ENCODE measurements at regions not wholly inside any gene's neighbourhood (a gene's known extent, or its start where the extent isn't known, plus 50 kb on each side); places are given as distances from the start of the nearest gene placed in this dataset.
"Not testable (repeated sequence)": the region's sequence is repeated elsewhere in the genome, so short reads cannot be mapped to it uniquely, and the experiment has no call there.

- DNase-seq (ENCODE audit: low read depth in 1 of 2, low spot score in 2 of 2); H2AK5ac ChIP-seq (ENCODE audit: low read depth, low read length); FAIRE-seq; H3K36me3 ChIP-seq (ENCODE audit: control insufficient read depth in 2 of 4, insufficient read depth in 4 of 4, low read length in 3 of 4); H3K4ac ChIP-seq (replicated peaks; ENCODE audit: insufficient read length, low read depth, low read length); H3K18ac ChIP-seq (ENCODE audit: extremely low read depth, low read length); H2BK120ac ChIP-seq (replicated peaks; ENCODE audit: low read depth, low read length); H3K4me3 ChIP-seq (ENCODE audit: extremely low read depth in 1 of 4, insufficient read depth in 2 of 4, low read depth in 3 of 4, low read length in 4 of 4); H3K23ac ChIP-seq (ENCODE audit: insufficient read length); H3K56ac ChIP-seq (replicated peaks; ENCODE audit: insufficient read length, low read depth, low read length); H3K14ac ChIP-seq (ENCODE audit: insufficient read length); H3K9me3 ChIP-seq (ENCODE audit: insufficient read depth in 2 of 2, low read depth in 1 of 2, low read length in 1 of 2); H2BK20ac ChIP-seq (ENCODE audit: low read length); H2BK15ac ChIP-seq (ENCODE audit: low read length); H3K79me2 ChIP-seq (ENCODE audit: control insufficient read depth in 1 of 2, insufficient read depth in 2 of 2, low read length in 2 of 2); H3K9ac ChIP-seq (replicated peaks in 1 of 4; ENCODE audit: extremely low read depth in 1 of 4, low read depth in 3 of 4, low read length in 3 of 4); H2BK5ac ChIP-seq (ENCODE audit: low read depth, low read length); H3K4me2 ChIP-seq (ENCODE audit: insufficient read depth in 1 of 2, low read depth in 2 of 2, low read length in 2 of 2); H4K20me1 ChIP-seq (replicated peaks in 1 of 2; ENCODE audit: control insufficient read depth in 1 of 2, insufficient read depth in 2 of 2, low read length in 2 of 2); H4K5ac ChIP-seq (ENCODE audit: insufficient read length, low read depth, low read length); CTCF ChIA-PET (ENCODE audit: partially characterized antibody); H3K79me1 ChIP-seq (ENCODE audit: low read depth, low read length); H4K8ac ChIP-seq (ENCODE audit: extremely low read depth, insufficient read depth, low read length); H2BK12ac ChIP-seq (ENCODE audit: low read depth, low read length); H3K23me2 ChIP-seq (ENCODE audit: low read depth, low read length); H4K91ac ChIP-seq (replicated peaks; ENCODE audit: insufficient read length, low read length); H3K27me3 ChIP-seq (replicated peaks in 1 of 4; ENCODE audit: control insufficient read depth in 3 of 4, extremely low read depth in 1 of 4, insufficient read depth in 3 of 4, low read length in 3 of 4); H3K27ac ChIP-seq (ENCODE audit: low read depth, low read length); H2AFZ ChIP-seq (ENCODE audit: low read length); POLR2A ChIA-PET (ENCODE audit: partially characterized antibody); H3K4me1 ChIP-seq (replicated peaks in 1 of 4; ENCODE audit: control insufficient read depth in 3 of 4, insufficient read depth in 4 of 4, low read length in 3 of 4): not testable (repeated sequence)
- WGBS, 2 experiments (ENCODE audit: extremely low coverage in 1 of 2, insufficient coverage in 1 of 2, insufficient read length in 1 of 2, insufficient replicate concordance in 2 of 2, low coverage in 1 of 2, low lambda C conversion rate in 2 of 2, missing lambda C conversion rate in 1 of 2): 88% methylated on average over 1 of the region's 1 CpG; no CpG with 5 or more reads in 1 of the 2 experiments
Measured at GRCh38 chr12:9473638-9474037, 134.1 kb downstream of the KLRB1 start.

GRCh38 chr12:9471501-9471900 is 136.2 kb downstream of the KLRB1 start:
- H3K9me3 ChIP-seq (ENCODE audit: insufficient read depth in 2 of 2, low read depth in 1 of 2, low read length in 1 of 2); H3K23ac ChIP-seq (ENCODE audit: insufficient read length); POLR2A ChIA-PET (ENCODE audit: partially characterized antibody); H3K56ac ChIP-seq (replicated peaks; ENCODE audit: insufficient read length, low read depth, low read length); H2BK120ac ChIP-seq (replicated peaks; ENCODE audit: low read depth, low read length); H4K91ac ChIP-seq (replicated peaks; ENCODE audit: insufficient read length, low read length); DNase-seq (ENCODE audit: low read depth in 1 of 2, low spot score in 2 of 2); H4K5ac ChIP-seq (ENCODE audit: insufficient read length, low read depth, low read length); H3K9ac ChIP-seq (replicated peaks in 1 of 4; ENCODE audit: extremely low read depth in 1 of 4, low read depth in 3 of 4, low read length in 3 of 4); H4K20me1 ChIP-seq (replicated peaks in 1 of 2; ENCODE audit: control insufficient read depth in 1 of 2, insufficient read depth in 2 of 2, low read length in 2 of 2); H3K27me3 ChIP-seq (replicated peaks in 1 of 4; ENCODE audit: control insufficient read depth in 3 of 4, extremely low read depth in 1 of 4, insufficient read depth in 3 of 4, low read length in 3 of 4); H3K4me1 ChIP-seq (replicated peaks in 1 of 4; ENCODE audit: control insufficient read depth in 3 of 4, insufficient read depth in 4 of 4, low read length in 3 of 4); H3K27ac ChIP-seq (ENCODE audit: low read depth, low read length); H2BK12ac ChIP-seq (ENCODE audit: low read depth, low read length); H3K36me3 ChIP-seq (ENCODE audit: control insufficient read depth in 2 of 4, insufficient read depth in 4 of 4, low read length in 3 of 4); H3K4ac ChIP-seq (replicated peaks; ENCODE audit: insufficient read length, low read depth, low read length); H3K4me3 ChIP-seq (ENCODE audit: extremely low read depth in 1 of 4, insufficient read depth in 2 of 4, low read depth in 3 of 4, low read length in 4 of 4); H4K8ac ChIP-seq (ENCODE audit: extremely low read depth, insufficient read depth, low read length); H2AFZ ChIP-seq (ENCODE audit: low read length); H2BK20ac ChIP-seq (ENCODE audit: low read length); H3K79me1 ChIP-seq (ENCODE audit: low read depth, low read length); CTCF ChIA-PET (ENCODE audit: partially characterized antibody); FAIRE-seq; H3K23me2 ChIP-seq (ENCODE audit: low read depth, low read length); H3K79me2 ChIP-seq (ENCODE audit: control insufficient read depth in 1 of 2, insufficient read depth in 2 of 2, low read length in 2 of 2); H3K4me2 ChIP-seq (ENCODE audit: insufficient read depth in 1 of 2, low read depth in 2 of 2, low read length in 2 of 2); H2BK5ac ChIP-seq (ENCODE audit: low read depth, low read length); H2BK15ac ChIP-seq (ENCODE audit: low read length); H3K18ac ChIP-seq (ENCODE audit: extremely low read depth, low read length); H2AK5ac ChIP-seq (ENCODE audit: low read depth, low read length); H3K14ac ChIP-seq (ENCODE audit: insufficient read length): not testable (repeated sequence)
- WGBS, 2 experiments (ENCODE audit: extremely low coverage in 1 of 2, insufficient coverage in 1 of 2, insufficient read length in 1 of 2, insufficient replicate concordance in 2 of 2, low coverage in 1 of 2, low lambda C conversion rate in 2 of 2, missing lambda C conversion rate in 1 of 2): 91% methylated on average over 5 of the region's 8 CpGs; no CpG with 5 or more reads in 1 of the 2 experiments
